Femur (tissue), 1 donor: ENCODE measurements at regions not wholly inside any gene's neighbourhood (a gene's known extent, or its start where the extent isn't known, plus 50 kb on each side); places are given as distances from the start of the nearest gene placed in this dataset.
A peak's percentile ranks its signal among the peaks of the same experiment; 100 is the strongest.

ENCODE experiments used
- DNase-seq: peaks from one replicate; pipeline ENCODE4 v3.0.0-alpha.2; 2017

- no peak for DNase-seq
Measured at GRCh38 chr12:4969405-4969804, 59.7 kb downstream of the KCNA1 start.

GRCh38 chr12:4974217-4974616 is 64.5 kb downstream of the KCNA1 start:
- DNase-seq, result no peak

GRCh38 chr12:4975574-4975973 is 65.9 kb downstream of the KCNA1 start:
- DNase-seq, result peak; percentile 29

- DNase-seq, result no peak
Measured at GRCh38 chr12:4977102-4977501, 66.6 kb upstream of the KCNA5 start.

- DNase-seq, result peak; percentile 37
Measured at GRCh38 chr12:4978737-4979136, 64.9 kb upstream of the KCNA5 start.

GRCh38 chr12:4979737-4980136 is 63.9 kb upstream of the KCNA5 start:
- no peak for DNase-seq

GRCh38 chr12:4984344-4984743 is 59.3 kb upstream of the KCNA5 start:
- no peak for DNase-seq

GRCh38 chr12:4984971-4985370 is 58.7 kb upstream of the KCNA5 start:
- DNase-seq, result no peak

GRCh38 chr12:4985820-4986219 is 57.9 kb upstream of the KCNA5 start:
- no peak for DNase-seq

- DNase-seq, result no peak
Measured at GRCh38 chr12:4987076-4988046, 56.3 kb upstream of the KCNA5 start.

- DNase-seq, result no peak
Measured at GRCh38 chr12:4991373-4991772, 52.3 kb upstream of the KCNA5 start.

- no peak for DNase-seq
Measured at GRCh38 chr12:4991801-4992200, 51.9 kb upstream of the KCNA5 start.

- no peak for DNase-seq
Measured at GRCh38 chr12:4992871-4993270, 50.8 kb upstream of the KCNA5 start.
